ENCODE measurements at regions not wholly inside any gene's neighbourhood (a gene's known extent, or its start where the extent isn't known, plus 50 kb on each side); places are given as distances from the start of the nearest gene placed in this dataset.

DNA sequence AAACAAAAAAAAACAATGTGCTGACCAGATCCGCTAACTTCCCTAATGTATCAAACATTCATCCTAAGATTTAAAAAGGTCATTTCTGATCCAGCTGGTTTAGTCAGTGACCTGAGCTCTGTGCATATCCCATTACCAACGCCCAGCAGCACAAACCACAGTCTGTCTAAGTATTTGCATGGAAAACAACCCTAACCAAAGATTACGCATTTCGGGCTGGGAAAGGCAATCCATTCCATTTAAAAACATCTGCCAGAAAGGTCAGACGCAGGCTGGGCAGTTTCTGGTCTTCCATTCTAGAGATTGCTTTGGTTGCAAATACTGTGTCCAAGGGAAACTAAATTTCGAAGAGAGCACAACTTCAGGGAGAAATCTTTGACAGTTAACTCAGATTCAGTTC, 234.9 kb downstream of the FLRT2 start:
- H3K9me3 ChIP-seq (ENCODE audit: control insufficient read depth in 4 of 4, low read length in 3 of 4), result no peaks in the 10 kb centered on the region
- peaks cover 0 to 9% (median 0%) of the 10 kb centered on the region in 4 donors for H3K27me3 ChIP-seq (ENCODE audit: control insufficient read depth in 4 of 4, insufficient read depth in 4 of 4, low read length in 3 of 4)
- 60% methylated on average over 6 of the region's 6 CpGs for WGBS
- no peak for TF ChIP-seq YY1 (IDR thresholded peaks at IDR 0.05)
- TF ChIP-seq RXRA (IDR thresholded peaks at IDR 0.05), result no peak
- no peak for TF ChIP-seq SP1 (IDR thresholded peaks at IDR 0.05)
- no peak for TF ChIP-seq HNF4A (conservative IDR thresholded peaks at IDR 0.05)
- no peak for TF ChIP-seq EGR1 (IDR thresholded peaks at IDR 0.05; ENCODE audit: low read depth in 2 of 2)
- TF ChIP-seq REST (IDR thresholded peaks at IDR 0.05), result no peak
- no peak for TF ChIP-seq NR2F2 (IDR thresholded peaks at IDR 0.05)
- TF ChIP-seq FOXA2 (IDR thresholded peaks at IDR 0.05), result no peak
- TF ChIP-seq ZBTB33 (IDR thresholded peaks at IDR 0.05), result no peak
- TF ChIP-seq TAF1 (conservative IDR thresholded peaks at IDR 0.05), result no peak
- TF ChIP-seq RAD21 (IDR thresholded peaks at IDR 0.05), result no peak
- no peaks in the 10 kb centered on the region for H3K36me3 ChIP-seq (ENCODE audit: control insufficient read depth in 4 of 4, insufficient read depth in 3 of 4, low read depth in 1 of 4, low read length in 3 of 4)
- H3K4me1 ChIP-seq (ENCODE audit: control insufficient read depth in 4 of 4, insufficient read depth in 4 of 4, low read length in 3 of 4), result peaks cover 0 to 4% (median 0%) of the 10 kb centered on the region in 4 donors
- H3K4me3 ChIP-seq (ENCODE audit: low read depth in 1 of 3, low read length in 3 of 3), result no peak overlapping the region
- H3K9ac ChIP-seq (ENCODE audit: low read depth in 1 of 2, low read length in 2 of 2), result no peak overlapping the region
- no peak for DNase-seq (ENCODE audit: low spot score)
- H3K27ac ChIP-seq (ENCODE audit: low read depth in 1 of 2, low read length in 2 of 2), result no peak overlapping the region

GRCh38 chr14:85762526-85762925, 232.6 kb downstream of the FLRT2 start:
- H3K9me3 ChIP-seq (ENCODE audit: control insufficient read depth in 4 of 4, low read length in 3 of 4), result no peaks in the 10 kb centered on the region
- peaks cover 0 to 6% (median 0%) of the 10 kb centered on the region in 4 donors for H3K27me3 ChIP-seq (ENCODE audit: control insufficient read depth in 4 of 4, insufficient read depth in 4 of 4, low read length in 3 of 4)
- H3K4me3 ChIP-seq (ENCODE audit: low read depth in 1 of 3, low read length in 3 of 3), result no peak overlapping the region
- no peak for DNase-seq (ENCODE audit: low spot score)
- no peak overlapping the region for H3K27ac ChIP-seq (ENCODE audit: low read depth in 1 of 2, low read length in 2 of 2)
- H3K36me3 ChIP-seq (ENCODE audit: control insufficient read depth in 4 of 4, insufficient read depth in 3 of 4, low read depth in 1 of 4, low read length in 3 of 4), result no peaks in the 10 kb centered on the region
- peaks cover 0 to 4% (median 0%) of the 10 kb centered on the region in 4 donors for H3K4me1 ChIP-seq (ENCODE audit: control insufficient read depth in 4 of 4, insufficient read depth in 4 of 4, low read length in 3 of 4)
- H3K9ac ChIP-seq (ENCODE audit: low read depth in 1 of 2, low read length in 2 of 2), result no peak overlapping the region
- WGBS, result 81% methylated on average over 4 of the region's 4 CpGs
- no peak for TF ChIP-seq EGR1 (IDR thresholded peaks at IDR 0.05; ENCODE audit: low read depth in 2 of 2)
- TF ChIP-seq HNF4G (IDR thresholded peaks at IDR 0.05), result no peak
- no peak for TF ChIP-seq MAX (IDR thresholded peaks at IDR 0.05)
- no peak for TF ChIP-seq ZBTB33 (IDR thresholded peaks at IDR 0.05)
